ENCODE measurements at regions not wholly inside any gene's neighbourhood (a gene's known extent, or its start where the extent isn't known, plus 50 kb on each side); places are given as distances from the start of the nearest gene placed in this dataset.

DNA sequence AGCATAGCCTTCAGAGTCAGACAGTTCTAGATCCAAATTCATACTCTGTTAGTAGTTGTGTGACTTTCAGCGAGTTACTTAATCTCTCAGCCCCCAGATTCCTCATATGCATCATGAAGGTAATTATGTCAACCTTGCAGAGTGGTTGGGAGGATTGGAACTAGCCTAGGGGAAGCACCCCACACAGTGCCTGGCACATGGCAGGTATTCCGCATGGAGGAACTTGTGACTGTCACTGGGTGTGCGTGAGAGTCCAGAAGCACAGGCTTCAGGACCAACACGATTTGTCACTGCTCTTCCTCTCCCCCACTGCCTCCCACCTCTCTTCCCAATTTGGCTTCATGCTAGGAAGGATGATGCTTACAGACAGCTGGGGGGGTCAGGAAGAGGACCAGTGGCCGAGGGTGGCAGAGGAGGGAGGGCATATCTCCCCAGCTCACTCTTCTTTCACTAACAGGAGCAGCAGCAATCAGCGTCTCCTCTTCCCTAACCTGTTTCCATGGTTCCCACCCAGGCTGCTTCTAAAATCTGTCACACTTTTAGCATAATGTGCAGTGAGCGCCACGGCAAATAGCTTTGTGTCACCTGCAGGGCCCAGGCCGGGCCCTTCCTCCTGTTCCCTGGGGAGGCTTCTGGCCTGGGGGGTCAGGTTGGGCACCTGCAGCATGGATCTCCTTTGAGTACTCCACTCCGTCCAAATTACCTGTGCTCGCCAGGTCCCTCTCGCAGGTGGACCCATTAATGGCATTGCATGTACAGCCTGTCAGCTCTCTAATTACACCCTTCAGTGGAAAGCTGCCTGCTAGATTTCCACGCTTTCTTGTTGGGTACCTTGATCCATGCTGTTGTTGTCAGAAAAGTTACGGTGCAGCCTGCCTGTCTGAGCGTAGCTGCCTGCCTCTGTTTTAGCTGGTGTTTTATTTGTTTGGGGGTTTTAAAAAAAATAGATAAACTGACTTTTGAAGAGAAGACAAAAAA, 400.4 kb downstream of the NXPE2 start:
- Histone ChIP-seq H3K79me2 (ENCODE audit: control insufficient read depth, low read length) (no peaks in the 10 kb centered on the region), H3K36me3 (ENCODE audit: control insufficient read depth, low read length) (no peaks in the 10 kb centered on the region), H3F3A (ENCODE audit: control insufficient read depth, insufficient read depth) (no peaks in the 10 kb centered on the region), H3K9me3 (ENCODE audit: control insufficient read depth, insufficient read depth, low read length) (no peaks in the 10 kb centered on the region), H3K4me3 (ENCODE audit: low read length) (no peak overlapping the region), H3K9me2 (replicated peaks; ENCODE audit: control insufficient read depth, low read length) (no peaks in the 10 kb centered on the region), H4K20me1 (ENCODE audit: control insufficient read depth, insufficient read depth, low read depth, low read length) (no peaks in the 10 kb centered on the region), H3K4me2 (ENCODE audit: low read length) (no peak overlapping the region), H3K27me3 (ENCODE audit: control insufficient read depth, low read length) (no peaks in the 10 kb centered on the region), H3K27ac (ENCODE audit: low read depth, low read length) (no peak overlapping the region), H3K4me1 (ENCODE audit: control insufficient read depth, low read length) (no peaks in the 10 kb centered on the region)
- TF ChIP-seq, protein P1, sequence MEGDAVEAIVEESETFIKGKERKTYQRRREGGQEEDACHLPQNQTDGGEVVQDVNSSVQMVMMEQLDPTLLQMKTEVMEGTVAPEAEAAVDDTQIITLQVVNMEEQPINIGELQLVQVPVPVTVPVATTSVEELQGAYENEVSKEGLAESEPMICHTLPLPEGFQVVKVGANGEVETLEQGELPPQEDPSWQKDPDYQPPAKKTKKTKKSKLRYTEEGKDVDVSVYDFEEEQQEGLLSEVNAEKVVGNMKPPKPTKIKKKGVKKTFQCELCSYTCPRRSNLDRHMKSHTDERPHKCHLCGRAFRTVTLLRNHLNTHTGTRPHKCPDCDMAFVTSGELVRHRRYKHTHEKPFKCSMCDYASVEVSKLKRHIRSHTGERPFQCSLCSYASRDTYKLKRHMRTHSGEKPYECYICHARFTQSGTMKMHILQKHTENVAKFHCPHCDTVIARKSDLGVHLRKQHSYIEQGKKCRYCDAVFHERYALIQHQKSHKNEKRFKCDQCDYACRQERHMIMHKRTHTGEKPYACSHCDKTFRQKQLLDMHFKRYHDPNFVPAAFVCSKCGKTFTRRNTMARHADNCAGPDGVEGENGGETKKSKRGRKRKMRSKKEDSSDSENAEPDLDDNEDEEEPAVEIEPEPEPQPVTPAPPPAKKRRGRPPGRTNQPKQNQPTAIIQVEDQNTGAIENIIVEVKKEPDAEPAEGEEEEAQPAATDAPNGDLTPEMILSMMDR (IDR thresholded peaks at IDR 0.05; ENCODE audit: low read depth, low read length, poor library complexity, severe bottlenecking), result no peak
- no peak for TF ChIP-seq EZH2phosphoT487 (IDR thresholded peaks at IDR 0.05; ENCODE audit: borderline replicate concordance, low read length)

DNA sequence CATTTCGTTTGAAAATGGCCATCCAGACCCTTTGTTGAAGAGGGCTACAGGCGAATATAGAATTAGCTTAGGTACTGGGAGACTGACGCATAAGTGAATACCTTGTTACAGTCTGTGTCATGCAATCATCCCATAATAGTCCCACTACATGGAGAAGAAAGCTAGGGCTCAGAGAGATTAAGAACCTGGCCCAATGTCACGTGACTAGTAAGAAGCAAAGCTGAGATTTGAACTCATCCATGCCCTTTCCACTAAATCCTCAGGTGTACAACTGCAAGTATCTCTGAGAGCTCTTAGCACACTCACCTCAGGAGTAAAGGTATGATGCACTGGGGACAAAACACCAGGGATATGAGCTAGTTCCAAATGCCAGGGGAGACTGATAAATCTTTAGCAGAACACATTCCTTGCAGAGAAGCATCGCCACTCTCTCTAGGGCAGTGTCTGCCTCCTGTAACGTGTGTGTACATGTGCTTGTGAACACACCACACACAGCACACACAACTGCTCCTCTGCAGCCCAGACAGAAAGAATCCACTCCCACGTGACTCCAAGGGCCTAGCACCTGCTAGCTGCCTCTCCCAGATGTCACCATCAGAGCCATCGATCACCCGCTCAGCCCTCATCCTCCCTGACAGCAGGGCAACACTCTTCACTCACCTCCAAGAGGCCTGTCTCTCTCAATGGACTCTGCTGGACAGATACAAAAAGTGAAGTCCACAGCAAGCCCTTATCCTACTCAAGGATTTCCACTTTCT, 402.8 kb downstream of the NXPE2 start:
- no peaks in the 10 kb centered on the region for H3F3A ChIP-seq (ENCODE audit: control insufficient read depth, insufficient read depth)
- no peak overlapping the region for H3K27ac ChIP-seq (ENCODE audit: low read depth, low read length)
- H3K4me1 ChIP-seq (ENCODE audit: control insufficient read depth, low read length), result no peaks in the 10 kb centered on the region
- H3K27me3 ChIP-seq (ENCODE audit: control insufficient read depth, low read length), result no peaks in the 10 kb centered on the region
- H3K9me3 ChIP-seq (ENCODE audit: control insufficient read depth, insufficient read depth, low read length), result no peaks in the 10 kb centered on the region
- H3K4me3 ChIP-seq (ENCODE audit: low read length), result no peak overlapping the region
- no peaks in the 10 kb centered on the region for H3K36me3 ChIP-seq (ENCODE audit: control insufficient read depth, low read length)
- H3K4me2 ChIP-seq (ENCODE audit: low read length), result no peak overlapping the region
- no peaks in the 10 kb centered on the region for H3K79me2 ChIP-seq (ENCODE audit: control insufficient read depth, low read length)
- H4K20me1 ChIP-seq (ENCODE audit: control insufficient read depth, insufficient read depth, low read depth, low read length), result no peaks in the 10 kb centered on the region
- no peak for TF ChIP-seq EZH2phosphoT487 (IDR thresholded peaks at IDR 0.05; ENCODE audit: borderline replicate concordance, low read length)
- TF ChIP-seq, protein P1 (IDR thresholded peaks at IDR 0.05; ENCODE audit: low read depth, low read length, poor library complexity, severe bottlenecking), result no peak
- H3K9me2 ChIP-seq (replicated peaks; ENCODE audit: control insufficient read depth, low read length), result no peaks in the 10 kb centered on the region

- H3K4me3 ChIP-seq (ENCODE audit: low read length), result no peak overlapping the region
- H3K79me2 ChIP-seq (ENCODE audit: control insufficient read depth, low read length), result no peaks in the 10 kb centered on the region
- H3K9me2 ChIP-seq (replicated peaks; ENCODE audit: control insufficient read depth, low read length), result no peaks in the 10 kb centered on the region
- no peak overlapping the region for H3K27ac ChIP-seq (ENCODE audit: low read depth, low read length)
- no peak for TF ChIP-seq EZH2phosphoT487 (IDR thresholded peaks at IDR 0.05; ENCODE audit: borderline replicate concordance, low read length)
- TF ChIP-seq, protein P1 (IDR thresholded peaks at IDR 0.05; ENCODE audit: low read depth, low read length, poor library complexity, severe bottlenecking), result no peak
- no peak overlapping the region for H3K4me2 ChIP-seq (ENCODE audit: low read length)
- H3K36me3 ChIP-seq (ENCODE audit: control insufficient read depth, low read length), result no peaks in the 10 kb centered on the region
- no peaks in the 10 kb centered on the region for H3K9me3 ChIP-seq (ENCODE audit: control insufficient read depth, insufficient read depth, low read length)
- no peaks in the 10 kb centered on the region for H3F3A ChIP-seq (ENCODE audit: control insufficient read depth, insufficient read depth)
- no peaks in the 10 kb centered on the region for H3K4me1 ChIP-seq (ENCODE audit: control insufficient read depth, low read length)
- no peaks in the 10 kb centered on the region for H3K27me3 ChIP-seq (ENCODE audit: control insufficient read depth, low read length)
- no peaks in the 10 kb centered on the region for H4K20me1 ChIP-seq (ENCODE audit: control insufficient read depth, insufficient read depth, low read depth, low read length)
Observed at GRCh38 chr11:115081972-115082371, 403.6 kb downstream of the NXPE2 start.
